ENCODE measurements at regions not wholly inside any gene's neighbourhood (a gene's known extent, or its start where the extent isn't known, plus 50 kb on each side); places are given as distances from the start of the nearest gene placed in this dataset.

GRCh38 chr14:30373526-30373925, 185.4 kb upstream of the G2E3 start:
- no peaks in the 10 kb centered on the region for H3K9me3 Mint-ChIP-seq (ENCODE audit: low read depth, unreplicated experiment)
- CTCF ChIA-PET: no interaction called here
- H3K36me3 Mint-ChIP-seq (ENCODE audit: insufficient read depth, unreplicated experiment): no peaks in the 10 kb centered on the region
- no TSS peak for BruUV-seq (replicated peaks)
- H3K27ac Mint-ChIP-seq (ENCODE audit: unreplicated experiment): no peak overlapping the region
- peaks cover 45% of the 10 kb centered on the region for H3K27me3 Mint-ChIP-seq (ENCODE audit: unreplicated experiment)
- no peak for DNase-seq
- H3K4me1 Mint-ChIP-seq (ENCODE audit: low read depth, unreplicated experiment): no peaks in the 10 kb centered on the region
- intact Hi-C loops (cut with micrococcal nuclease; ENCODE audit: unreplicated experiment): no loop called here
- TF ChIP-seq, protein P1, sequence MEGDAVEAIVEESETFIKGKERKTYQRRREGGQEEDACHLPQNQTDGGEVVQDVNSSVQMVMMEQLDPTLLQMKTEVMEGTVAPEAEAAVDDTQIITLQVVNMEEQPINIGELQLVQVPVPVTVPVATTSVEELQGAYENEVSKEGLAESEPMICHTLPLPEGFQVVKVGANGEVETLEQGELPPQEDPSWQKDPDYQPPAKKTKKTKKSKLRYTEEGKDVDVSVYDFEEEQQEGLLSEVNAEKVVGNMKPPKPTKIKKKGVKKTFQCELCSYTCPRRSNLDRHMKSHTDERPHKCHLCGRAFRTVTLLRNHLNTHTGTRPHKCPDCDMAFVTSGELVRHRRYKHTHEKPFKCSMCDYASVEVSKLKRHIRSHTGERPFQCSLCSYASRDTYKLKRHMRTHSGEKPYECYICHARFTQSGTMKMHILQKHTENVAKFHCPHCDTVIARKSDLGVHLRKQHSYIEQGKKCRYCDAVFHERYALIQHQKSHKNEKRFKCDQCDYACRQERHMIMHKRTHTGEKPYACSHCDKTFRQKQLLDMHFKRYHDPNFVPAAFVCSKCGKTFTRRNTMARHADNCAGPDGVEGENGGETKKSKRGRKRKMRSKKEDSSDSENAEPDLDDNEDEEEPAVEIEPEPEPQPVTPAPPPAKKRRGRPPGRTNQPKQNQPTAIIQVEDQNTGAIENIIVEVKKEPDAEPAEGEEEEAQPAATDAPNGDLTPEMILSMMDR (IDR thresholded peaks at IDR 0.05; ENCODE audit: unreplicated experiment): no peak
- no peak overlapping the region for H3K4me3 Mint-ChIP-seq (ENCODE audit: low read depth, unreplicated experiment)

GRCh38 chr14:30375296-30375892, 183.6 kb upstream of the G2E3 start:
- Mint-ChIP-seq H3K27me3 (ENCODE audit: unreplicated experiment) (peaks cover 64% of the 10 kb centered on the region), H3K27ac (ENCODE audit: unreplicated experiment) (no peak overlapping the region), H3K4me1 (ENCODE audit: low read depth, unreplicated experiment) (no peaks in the 10 kb centered on the region), H3K4me3 (ENCODE audit: low read depth, unreplicated experiment) (no peak overlapping the region), H3K9me3 (ENCODE audit: low read depth, unreplicated experiment) (no peaks in the 10 kb centered on the region), H3K36me3 (ENCODE audit: insufficient read depth, unreplicated experiment) (no peaks in the 10 kb centered on the region)
- BruUV-seq (replicated peaks): no TSS peak
- TF ChIP-seq, protein P1 (IDR thresholded peaks at IDR 0.05; ENCODE audit: unreplicated experiment): peak; percentile 62
- intact Hi-C loops (cut with micrococcal nuclease; ENCODE audit: unreplicated experiment): loop anchor here (1.0 to 2.0 kb wide), 3 partner anchors 68 to 235 kb away; no protein-coding TSS in a partner anchor
- CTCF ChIA-PET: interaction anchor here (0.7 to 1.8 kb wide), 3 partner anchors 68 to 146 kb away, joined by 3 to 7 read pairs (median 4); no protein-coding TSS in a partner anchor
- peak; percentile 67 for DNase-seq

- no peak overlapping the region for H3K27ac Mint-ChIP-seq (ENCODE audit: unreplicated experiment)
- TF ChIP-seq, protein P1 (IDR thresholded peaks at IDR 0.05; ENCODE audit: unreplicated experiment): no peak
- intact Hi-C loops (cut with micrococcal nuclease; ENCODE audit: unreplicated experiment): no loop called here
- H3K9me3 Mint-ChIP-seq (ENCODE audit: low read depth, unreplicated experiment): no peaks in the 10 kb centered on the region
- peaks cover 76% of the 10 kb centered on the region for H3K27me3 Mint-ChIP-seq (ENCODE audit: unreplicated experiment)
- CTCF ChIA-PET: no interaction called here
- H3K36me3 Mint-ChIP-seq (ENCODE audit: insufficient read depth, unreplicated experiment): no peaks in the 10 kb centered on the region
- no peaks in the 10 kb centered on the region for H3K4me1 Mint-ChIP-seq (ENCODE audit: low read depth, unreplicated experiment)
- no peak for DNase-seq
- BruUV-seq (replicated peaks): no TSS peak
- no peak overlapping the region for H3K4me3 Mint-ChIP-seq (ENCODE audit: low read depth, unreplicated experiment)
Observed at GRCh38 chr14:30381861-30382480, 177.0 kb upstream of the G2E3 start.

GRCh38 chr14:30385925-30386324, 173.0 kb upstream of the G2E3 start:
- no peaks in the 10 kb centered on the region for H3K36me3 Mint-ChIP-seq (ENCODE audit: insufficient read depth, unreplicated experiment)
- DNase-seq: no peak
- TF ChIP-seq, protein P1 (IDR thresholded peaks at IDR 0.05; ENCODE audit: unreplicated experiment): no peak
- H3K4me3 Mint-ChIP-seq (ENCODE audit: low read depth, unreplicated experiment): no peak overlapping the region
- H3K9me3 Mint-ChIP-seq (ENCODE audit: low read depth, unreplicated experiment): no peaks in the 10 kb centered on the region
- CTCF ChIA-PET: no interaction called here
- intact Hi-C loops (cut with micrococcal nuclease; ENCODE audit: unreplicated experiment): no loop called here
- peaks cover 71% of the 10 kb centered on the region for H3K27me3 Mint-ChIP-seq (ENCODE audit: unreplicated experiment)
- peaks cover 9% of the 10 kb centered on the region for H3K4me1 Mint-ChIP-seq (ENCODE audit: low read depth, unreplicated experiment)
- no peak overlapping the region for H3K27ac Mint-ChIP-seq (ENCODE audit: unreplicated experiment)
- no TSS peak for BruUV-seq (replicated peaks)
